GM12878 (cell line): ENCODE measurements at regions not wholly inside any gene's neighbourhood (a gene's known extent, or its start where the extent isn't known, plus 50 kb on each side); places are given as distances from the start of the nearest gene placed in this dataset.

Experiments
- ATAC-seq: fragments of 200-7000 bp; cut with Tn5 transposase; 3 replicates; pipeline ENCODE4 v1.9.1; 2020; ENCODE audit warnings: mild to moderate bottlenecking, moderate library complexity
- BruUV-seq: library from RNA; stranded (reverse); fragments of 400-500 nt; replicated peaks from 2 replicates; lab custom pipeline; 2021; lab: Mats Ljungman, UMichigan
- CTCF ChIA-PET: fragments of 300-600 bp; sonication (Branson Sonifier 250); formaldehyde crosslinking; extraction: SDS; loops from one replicate; lab custom pipeline; 2021; ENCODE audit warnings: inconsistent platforms; lab: Yijun Ruan, JAX
- POLR2A ChIA-PET: fragments of 350-600 bp; formaldehyde crosslinking; extraction: SDS; loops from one replicate; lab custom pipeline; 2021; ENCODE audit warnings: inconsistent platforms; lab: Charles Lee
- RAD21 ChIA-PET: fragments of 300-600 bp; sonication (Branson Sonifier 250); formaldehyde crosslinking; loops from one replicate; lab custom pipeline; 2023; ENCODE audit warnings: antibody characterized with exemption; ENCODE audit not compliant: unreplicated experiment; lab: Charles Lee
- SMC1A ChIA-PET: fragments of 300-600 bp; sonication (Branson Sonifier 250); formaldehyde crosslinking; loops from one replicate; lab custom pipeline; 2023; ENCODE audit not compliant: unreplicated experiment, uncharacterized antibody; lab: Charles Lee
- DNase-seq: peaks from one replicate; pipeline ENCODE4 v3.0.0-alpha.2; 2011; ENCODE audit warnings: low read depth, low spot score
- FAIRE-seq: peaks from 3 replicates; lab custom pipeline; 2011; peaks lifted over from hg19 to GRCh38; lab: Jason Lieb, UNC
- H2AFZ ChIP-seq: 2 replicates; pipeline ENCODE4 v1.6.0; 2011; ENCODE audit warnings: low read depth, low read length, control low read depth; ENCODE audit not compliant: control insufficient read depth
- H3K27ac ChIP-seq: 2 replicates; pipeline ENCODE4 v1.5.1; 2011; ENCODE audit warnings: control low read depth; ENCODE audit not compliant: control insufficient read depth, insufficient read depth
- H3K27me3 ChIP-seq, 2 experiments: replicated peaks in 1 of 2; 2 replicates each; pipeline versions ENCODE4 v1.6.0 to v1.6.1; 2011; ENCODE audit warnings: low read length in 1 of 2; ENCODE audit not compliant: control insufficient read depth in 2 of 2, insufficient read depth in 2 of 2
- H3K36me3 ChIP-seq, 2 experiments: 2 replicates each; pipeline ENCODE4 v1.5.1; 2011; ENCODE audit warnings: low read length in 1 of 2; ENCODE audit not compliant: control insufficient read depth in 2 of 2, insufficient read depth in 2 of 2
- H3K4me1 ChIP-seq: 2 replicates; pipeline ENCODE4 v1.6.1; 2011; ENCODE audit warnings: mild to moderate bottlenecking, low read length, moderate library complexity, mixed read lengths; ENCODE audit not compliant: control insufficient read depth, insufficient read depth
- H3K4me2 ChIP-seq: 2 replicates; pipeline ENCODE4 v1.6.0; 2011; ENCODE audit warnings: control low read depth; ENCODE audit not compliant: control insufficient read depth, insufficient read depth
- H3K4me3 ChIP-seq: fragments of 200-600 bp; sonication (generic); 2 replicates; pipeline ENCODE4 v1.5.1; 2016
- H3K79me2 ChIP-seq: 2 replicates; pipeline ENCODE4 v1.6.0; 2011; ENCODE audit warnings: low read length; ENCODE audit not compliant: control insufficient read depth, insufficient read depth
- H3K9ac ChIP-seq: 2 replicates; pipeline ENCODE4 v1.8.0; 2011; ENCODE audit warnings: low read length, control low read depth, mixed read lengths; ENCODE audit not compliant: control insufficient read depth, insufficient read depth
- H3K9me3 ChIP-seq: replicated peaks from 3 replicates; pipeline ENCODE4 v1.5.1; 2011; ENCODE audit warnings: mild to moderate bottlenecking, low read length; ENCODE audit not compliant: control insufficient read depth, insufficient read depth
- H4K20me1 ChIP-seq: 2 replicates; pipeline ENCODE4 v1.6.0; 2011; ENCODE audit not compliant: control insufficient read depth, insufficient read depth
- CBFB ChIP-seq: IDR thresholded peaks from 2 replicates; pipeline ENCODE4 v1.6.1; 2016; ENCODE audit warnings: antibody characterized with exemption, low read depth
- EP300 ChIP-seq, 2 experiments: fragments of 150-350 bp in 1 of 2; IDR thresholded peaks; 2 replicates each; pipeline ENCODE4 v1.6.1; 2011 to 2012; ENCODE audit warnings: low read depth in 2 of 2, low read length in 2 of 2, borderline replicate concordance in 1 of 2, improper control_type of control experiment in 1 of 2, inconsistent platforms in 1 of 2; ENCODE audit not compliant: control insufficient read depth in 1 of 2
- FOXK2 ChIP-seq: fragments of 450-650 bp; IDR thresholded peaks from 2 replicates; pipeline ENCODE4 v1.6.1; 2017; ENCODE audit warnings: mild to moderate bottlenecking, moderate library complexity
- GABPA ChIP-seq: IDR thresholded peaks from 2 replicates; pipeline ENCODE4 v1.6.1; 2014; ENCODE audit warnings: antibody characterized with exemption, low read depth, mild to moderate bottlenecking, inconsistent platforms
- JUND ChIP-seq: IDR thresholded peaks from 2 replicates; pipeline ENCODE4 v1.6.1; 2012; ENCODE audit warnings: low read depth, mild to moderate bottlenecking, low read length, improper control_type of control experiment, moderate library complexity
- MTA3 ChIP-seq: IDR thresholded peaks from 2 replicates; pipeline ENCODE4 v1.6.1; 2012; ENCODE audit warnings: low read length, inconsistent platforms, borderline replicate concordance
- PAX8 ChIP-seq: fragments of 450-650 bp; IDR thresholded peaks from 2 replicates; pipeline ENCODE4 v1.6.1; 2017; ENCODE audit warnings: mild to moderate bottlenecking, moderate library complexity
- POLR2A ChIP-seq: IDR thresholded peaks from 2 replicates; pipeline ENCODE4 v1.6.1; 2011; ENCODE audit warnings: low read depth, mild to moderate bottlenecking, low read length
- POLR2AphosphoS5 ChIP-seq: IDR thresholded peaks from 2 replicates; pipeline ENCODE4 v1.6.1; 2011; ENCODE audit warnings: mild to moderate bottlenecking, low read length, inconsistent platforms
- SMAD5 ChIP-seq: IDR thresholded peaks from 2 replicates; pipeline ENCODE4 v1.6.1; 2016; ENCODE audit warnings: antibody characterized with exemption, low read depth
- TCF12 ChIP-seq: IDR thresholded peaks from 2 replicates; pipeline ENCODE4 v1.6.1; 2011; ENCODE audit warnings: low read depth, mild to moderate bottlenecking, low read length
- WGBS: methylation state at CpG from one replicate; pipeline ENCODE4 v1.1.6; 2016; ENCODE audit warnings: low lambda C conversion rate; ENCODE audit not compliant: insufficient replicate concordance, insufficient coverage; ENCODE audit errors: missing lambda C conversion rate; 5-methylcytosine and 5-hydroxymethylcytosine counted together
- in situ Hi-C: fragments of 300-500 bp; cut with MboI; formaldehyde crosslinking; loops from 9 replicates; pipeline ENCODE4 v1.14.3; 2018; ENCODE audit warnings: mixed read lengths
- intact Hi-C: fragments of 100-400 bp; cut with micrococcal nuclease; formaldehyde crosslinking; loops from one replicate; pipeline ENCODE4 v1.14.2; 2022; ENCODE audit not compliant: unreplicated experiment
- TF ChIP-seq, protein P1 (sequence below): fragments of 450-650 bp; IDR thresholded peaks from 2 replicates; pipeline ENCODE4 v1.6.1; 2017; ENCODE audit warnings: mild to moderate bottlenecking, moderate library complexity

GRCh38 chr22:47768027-47768426 is 1005.6 kb downstream of the TBC1D22A start:
- Histone ChIP-seq H3K4me2 (no peak overlapping the region), H3K9me3 (no peaks in the 10 kb centered on the region; the same call in 2 of the 3 replicates), H3K36me3 (no peaks in the 10 kb centered on the region), H3K27me3 (no peaks in the 10 kb centered on the region), H3K27ac (no peak overlapping the region), H3K4me3 (no peak overlapping the region), H3K9ac (no peak overlapping the region), H3K4me1 (no peaks in the 10 kb centered on the region), H3K79me2 (no peaks in the 10 kb centered on the region), H4K20me1 (no peaks in the 10 kb centered on the region), H2AFZ (no peak overlapping the region)
- WGBS = 28% methylated on average over 4 of the region's 4 CpGs
- no TSS peak for BruUV-seq
- DNase-seq = no peak
- CTCF ChIA-PET = no interaction called here
- in situ Hi-C loops (no loop called here), intact Hi-C loops (no loop called here)
- ATAC-seq = no peak
- RAD21 ChIA-PET = no interaction called here
- no peak for FAIRE-seq
- SMC1A ChIA-PET = no interaction called here
- TF ChIP-seq JUND = no peak
- TF ChIP-seq MTA3 = no peak
- no peak for TF ChIP-seq CBFB
- TF ChIP-seq GABPA = no peak
- POLR2A ChIA-PET = no interaction called here

DNA sequence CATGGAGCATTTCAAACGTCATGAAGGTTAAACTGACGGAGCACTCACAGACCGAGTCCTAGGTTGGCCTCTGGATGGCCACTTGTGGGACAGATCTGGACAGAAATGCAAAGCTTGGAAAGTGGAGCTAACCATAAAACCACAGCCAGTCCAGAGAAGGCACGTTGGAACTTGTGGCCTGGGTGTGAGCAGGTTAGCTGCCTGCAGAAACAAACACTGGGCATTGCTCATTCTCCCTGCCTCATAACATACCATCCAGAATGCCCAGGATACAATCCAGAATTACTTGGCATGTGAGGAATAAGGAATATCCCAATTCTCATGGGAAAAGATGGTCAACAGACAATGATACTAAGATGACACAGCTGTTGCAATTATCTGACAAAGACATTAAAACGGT is 1005.0 kb downstream of the TBC1D22A start:
- no peaks in the 10 kb centered on the region for H3K79me2 ChIP-seq
- BruUV-seq = no TSS peak
- no peaks in the 10 kb centered on the region for H3K27me3 ChIP-seq
- ChIA-PET SMC1A (no interaction called here), RAD21 (no interaction called here), POLR2A (no interaction called here), CTCF (no interaction called here)
- FAIRE-seq (no peak), DNase-seq (no peak), ATAC-seq (no peak)
- no peak overlapping the region for H3K4me3 ChIP-seq
- no peak overlapping the region for H3K9ac ChIP-seq
- no peak overlapping the region for H2AFZ ChIP-seq
- TF ChIP-seq POLR2A (no peak), FOXK2 (no peak), POLR2AphosphoS5 (no peak), EP300 (IDR thresholded peaks at IDR 0.05; ENCODE audit: borderline replicate concordance in 1 of 2, control insufficient read depth in 1 of 2, low read depth in 2 of 2, low read length in 2 of 2) (no peak), SMAD5 (no peak), TCF12 (no peak), PAX8 (no peak)
- TF ChIP-seq, protein P1, sequence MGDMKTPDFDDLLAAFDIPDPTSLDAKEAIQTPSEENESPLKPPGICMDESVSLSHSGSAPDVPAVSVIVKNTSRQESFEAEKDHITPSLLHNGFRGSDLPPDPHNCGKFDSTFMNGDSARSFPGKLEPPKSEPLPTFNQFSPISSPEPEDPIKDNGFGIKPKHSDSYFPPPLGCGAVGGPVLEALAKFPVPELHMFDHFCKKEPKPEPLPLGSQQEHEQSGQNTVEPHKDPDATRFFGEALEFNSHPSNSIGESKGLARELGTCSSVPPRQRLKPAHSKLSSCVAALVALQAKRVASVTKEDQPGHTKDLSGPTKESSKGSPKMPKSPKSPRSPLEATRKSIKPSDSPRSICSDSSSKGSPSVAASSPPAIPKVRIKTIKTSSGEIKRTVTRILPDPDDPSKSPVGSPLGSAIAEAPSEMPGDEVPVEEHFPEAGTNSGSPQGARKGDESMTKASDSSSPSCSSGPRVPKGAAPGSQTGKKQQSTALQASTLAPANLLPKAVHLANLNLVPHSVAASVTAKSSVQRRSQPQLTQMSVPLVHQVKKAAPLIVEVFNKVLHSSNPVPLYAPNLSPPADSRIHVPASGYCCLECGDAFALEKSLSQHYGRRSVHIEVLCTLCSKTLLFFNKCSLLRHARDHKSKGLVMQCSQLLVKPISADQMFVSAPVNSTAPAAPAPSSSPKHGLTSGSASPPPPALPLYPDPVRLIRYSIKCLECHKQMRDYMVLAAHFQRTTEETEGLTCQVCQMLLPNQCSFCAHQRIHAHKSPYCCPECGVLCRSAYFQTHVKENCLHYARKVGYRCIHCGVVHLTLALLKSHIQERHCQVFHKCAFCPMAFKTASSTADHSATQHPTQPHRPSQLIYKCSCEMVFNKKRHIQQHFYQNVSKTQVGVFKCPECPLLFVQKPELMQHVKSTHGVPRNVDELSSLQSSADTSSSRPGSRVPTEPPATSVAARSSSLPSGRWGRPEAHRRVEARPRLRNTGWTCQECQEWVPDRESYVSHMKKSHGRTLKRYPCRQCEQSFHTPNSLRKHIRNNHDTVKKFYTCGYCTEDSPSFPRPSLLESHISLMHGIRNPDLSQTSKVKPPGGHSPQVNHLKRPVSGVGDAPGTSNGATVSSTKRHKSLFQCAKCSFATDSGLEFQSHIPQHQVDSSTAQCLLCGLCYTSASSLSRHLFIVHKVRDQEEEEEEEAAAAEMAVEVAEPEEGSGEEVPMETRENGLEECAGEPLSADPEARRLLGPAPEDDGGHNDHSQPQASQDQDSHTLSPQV = no peak
- H3K36me3 ChIP-seq = no peaks in the 10 kb centered on the region
- 15% methylated on average over 5 of the region's 5 CpGs for whole genome bisulfite sequencing
- H3K9me3 ChIP-seq = no peaks in the 10 kb centered on the region; the same call in 2 of the 3 replicates
- no peaks in the 10 kb centered on the region for H4K20me1 ChIP-seq
- no peak overlapping the region for H3K4me2 ChIP-seq
- in situ Hi-C loops = no loop called here
- H3K4me1 ChIP-seq = no peaks in the 10 kb centered on the region
- H3K27ac ChIP-seq = no peak overlapping the region
- intact Hi-C loops = no loop called here
